ENCODE measurements at regions not wholly inside any gene's neighbourhood (a gene's known extent, or its start where the extent isn't known, plus 50 kb on each side); places are given as distances from the start of the nearest gene placed in this dataset.

- DNase-seq, result no peak
These were observed 138.9 kb upstream of the ARID2 start for GRCh38 chr12:45590646-45591045.

DNA sequence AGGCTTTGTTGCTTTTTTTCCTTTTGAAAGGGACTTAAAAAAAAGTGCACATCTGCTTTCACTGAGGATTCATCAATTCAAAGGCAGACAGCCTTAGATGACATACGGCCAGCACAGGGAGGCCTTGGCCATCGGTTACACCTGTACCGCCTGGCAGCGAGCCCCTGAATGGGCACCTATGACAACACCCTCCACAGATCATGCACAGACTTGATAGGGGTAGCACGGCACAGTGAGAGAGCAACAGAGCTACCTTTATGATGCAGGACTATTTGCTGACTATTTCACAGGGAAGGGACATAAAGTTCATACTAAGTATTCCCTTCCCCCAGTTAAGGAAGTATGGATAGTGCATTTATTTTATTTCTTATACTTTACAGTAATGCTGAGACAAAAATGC lies 137.9 kb upstream of the ARID2 start:
- no peak for DNase-seq

GRCh38 chr12:45596366-45596765 lies 133.1 kb upstream of the ARID2 start:
- no peak for DNase-seq

- DNase-seq, result no peak
These were observed 131.2 kb upstream of the ARID2 start for GRCh38 chr12:45598336-45598735.

- no peak for DNase-seq
These were observed 130.7 kb upstream of the ARID2 start for GRCh38 chr12:45598761-45599160.

DNA sequence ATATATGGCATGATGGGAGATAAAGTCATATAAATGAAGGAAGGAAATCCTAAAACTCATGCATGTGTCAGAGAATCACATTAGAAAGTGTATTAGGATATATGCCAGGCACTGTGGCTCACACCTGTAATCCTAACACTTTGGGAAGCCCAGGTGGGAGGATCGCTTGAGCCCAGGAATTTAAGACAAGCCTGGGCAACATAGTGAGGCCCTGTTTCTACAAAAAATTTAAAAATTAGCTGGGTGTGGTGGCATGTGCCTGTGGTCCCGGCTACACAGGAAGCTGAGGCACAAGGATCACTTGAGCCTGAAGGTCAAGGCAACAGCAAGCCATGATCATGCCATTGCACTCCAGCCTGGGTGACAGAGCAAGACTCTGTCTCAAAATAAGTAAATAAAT lies 130.3 kb upstream of the ARID2 start:
- no peak for DNase-seq

DNA sequence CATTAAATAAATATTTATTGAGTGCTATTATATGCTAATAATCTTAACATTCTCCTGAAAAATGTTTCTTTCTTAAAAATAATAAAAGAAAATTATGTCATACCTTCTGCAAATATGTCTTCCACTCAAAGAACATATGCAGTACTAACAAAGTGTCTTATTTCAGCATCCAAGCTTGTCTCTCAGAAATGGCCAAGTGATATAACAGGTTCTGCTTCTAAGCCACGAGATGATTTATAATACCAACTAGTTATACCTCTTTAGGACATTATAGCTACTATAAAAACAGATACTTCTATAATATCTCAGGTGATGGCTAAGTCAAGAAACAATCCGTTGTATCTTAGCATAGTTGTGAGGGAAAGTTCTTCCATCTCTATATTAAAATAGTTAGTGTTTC lies 128.1 kb upstream of the ARID2 start:
- no peak for DNase-seq

- DNase-seq, result no peak
These were observed 127.6 kb upstream of the ARID2 start for GRCh38 chr12:45601888-45602287.

GRCh38 chr12:45605624-45606023 lies 123.9 kb upstream of the ARID2 start:
- no peak for DNase-seq

GRCh38 chr12:45611061-45611460 lies 118.4 kb upstream of the ARID2 start:
- DNase-seq, result no peak

GRCh38 chr12:45611495-45611894 lies 118.0 kb upstream of the ARID2 start:
- no peak for DNase-seq

DNA sequence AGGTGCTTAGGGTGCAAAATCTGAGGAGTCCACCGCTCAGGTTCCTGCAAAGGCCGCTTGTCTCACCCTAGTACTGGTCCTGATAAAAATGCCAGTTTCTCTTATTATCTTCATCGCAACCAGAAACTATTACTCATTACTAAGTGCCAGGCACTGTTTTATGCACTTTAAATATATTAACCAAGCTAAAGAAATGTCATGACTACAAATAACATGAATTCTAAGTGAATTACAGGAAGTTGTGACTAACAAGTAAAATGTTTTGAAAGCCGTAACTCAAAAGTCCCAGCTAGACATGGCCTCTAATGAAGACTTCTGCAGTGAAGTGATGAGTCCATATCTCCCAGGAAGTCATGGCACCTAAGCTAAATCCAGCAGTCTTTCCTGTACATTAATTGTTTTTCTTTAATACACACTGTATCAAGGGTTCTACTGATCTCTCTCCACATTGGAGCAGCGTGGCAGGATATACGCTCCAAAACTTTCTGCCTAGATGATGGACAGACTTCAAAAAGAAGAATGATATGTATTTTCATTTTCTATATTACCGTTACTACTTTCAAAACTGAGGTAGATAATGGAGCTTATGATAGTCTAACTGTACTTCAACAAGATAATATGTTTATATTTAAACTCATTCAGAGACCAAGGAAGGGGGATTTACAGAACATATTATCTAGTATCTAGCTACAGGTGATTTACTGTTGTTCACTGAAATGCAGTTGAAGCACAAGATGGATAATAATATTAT lies 117.3 kb upstream of the ARID2 start:
- no peak for DNase-seq

GRCh38 chr12:45613296-45613695 lies 116.2 kb upstream of the ARID2 start:
- no peak for DNase-seq

GRCh38 chr12:45613855-45614254 lies 115.7 kb upstream of the ARID2 start:
- DNase-seq, result no peak

GRCh38 chr12:45615268-45615667 lies 114.2 kb upstream of the ARID2 start:
- no peak for DNase-seq

GRCh38 chr12:45619736-45620135 lies 109.8 kb upstream of the ARID2 start:
- DNase-seq, result no peak

DNA sequence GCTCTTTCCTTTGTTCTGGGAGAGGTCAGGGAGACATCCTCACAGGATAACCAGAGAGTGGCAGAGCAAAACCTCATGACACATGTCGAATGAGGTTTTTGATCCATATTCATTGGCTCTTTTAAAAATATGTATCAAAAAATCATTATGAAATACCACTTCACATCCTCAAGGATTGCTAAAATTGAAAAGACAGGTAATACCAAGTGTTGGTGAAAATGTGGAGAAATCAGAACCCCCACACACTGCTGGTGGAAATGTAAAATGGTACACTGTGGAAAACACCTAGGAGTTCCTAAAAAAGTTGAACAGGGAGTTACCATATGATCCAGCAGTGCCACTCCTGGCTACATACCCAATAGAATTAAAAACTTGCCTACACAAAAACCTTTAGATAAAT lies 107.8 kb upstream of the ARID2 start:
- no peak for DNase-seq

DNA sequence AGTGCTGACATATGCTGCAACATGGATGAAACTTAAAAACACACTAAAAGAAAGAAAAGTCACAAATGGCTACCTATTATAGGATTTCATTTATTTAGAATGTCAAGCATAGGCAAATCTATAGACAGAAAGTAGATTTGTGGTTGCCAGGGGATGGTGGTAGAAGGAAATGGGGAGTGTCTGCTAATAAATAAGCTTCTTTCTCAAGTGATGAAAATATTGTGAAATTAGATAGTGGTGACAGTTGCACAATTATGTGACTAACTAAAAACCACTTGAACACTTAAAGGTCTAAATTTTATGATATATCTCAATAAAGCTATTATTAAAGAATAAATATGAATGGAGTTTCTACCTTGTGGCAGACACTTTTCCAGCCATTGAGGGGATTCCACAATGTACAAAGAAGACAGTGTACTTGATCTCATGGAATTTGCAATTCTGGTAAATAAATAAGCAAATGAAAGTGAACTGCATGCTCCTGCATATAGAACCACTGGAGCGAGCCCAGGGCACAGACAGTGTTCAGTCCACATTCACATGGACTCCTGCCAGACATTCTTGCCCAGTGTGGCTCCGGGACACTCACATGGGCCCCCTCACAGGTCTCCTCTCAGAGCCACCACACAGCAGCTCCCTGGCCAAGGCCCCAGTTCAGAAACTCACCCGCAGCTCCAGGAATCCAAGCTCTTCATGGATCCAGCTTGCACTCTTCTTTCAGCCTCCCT lies 107.1 kb upstream of the ARID2 start:
- no peak for DNase-seq

GRCh38 chr12:45623221-45623620 lies 106.3 kb upstream of the ARID2 start:
- no peak for DNase-seq

- DNase-seq, result no peak
These were observed 105.6 kb upstream of the ARID2 start for GRCh38 chr12:45623940-45624339.

- DNase-seq, result no peak
These were observed 102.5 kb upstream of the ARID2 start for GRCh38 chr12:45626965-45627364.

- no peak for DNase-seq
These were observed 102.0 kb upstream of the ARID2 start for GRCh38 chr12:45627407-45628069.

DNA sequence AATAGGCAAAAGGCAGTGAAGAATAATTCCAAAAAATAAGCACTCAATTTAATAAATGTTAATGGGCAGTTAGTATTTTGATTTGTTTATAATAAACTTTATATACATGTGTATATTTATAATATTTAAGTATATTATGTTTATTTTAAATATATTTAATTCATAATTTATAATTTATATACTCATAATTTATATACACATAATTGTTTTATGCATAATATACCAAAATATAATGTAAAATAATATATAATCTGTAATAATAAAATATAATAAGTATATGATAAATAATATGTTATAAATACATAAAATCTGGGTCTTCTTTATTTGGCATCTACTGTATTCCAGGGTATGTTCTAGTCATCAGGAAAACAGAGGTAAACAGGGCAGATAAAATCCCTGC lies 100.2 kb upstream of the ARID2 start:
- DNase-seq, result no peak

DNA sequence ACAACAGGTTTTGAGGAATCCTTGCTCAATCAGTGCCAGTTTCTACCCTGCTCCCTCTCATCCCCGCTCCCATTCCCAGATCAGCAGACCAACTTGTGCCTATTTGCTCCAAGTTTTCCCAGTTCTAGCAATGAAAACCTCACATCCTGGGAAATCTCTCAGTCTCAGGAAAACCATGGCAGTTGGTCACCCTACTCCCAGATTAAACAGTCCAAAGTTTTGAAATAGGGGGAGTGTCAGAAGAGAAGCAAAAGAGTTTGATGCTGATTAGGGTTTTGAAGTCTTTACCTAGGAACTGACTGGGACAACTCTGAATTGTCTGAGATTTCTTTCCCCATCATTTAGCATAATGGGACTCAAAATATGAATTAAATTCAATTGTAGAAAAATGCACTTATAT lies 95.8 kb upstream of the ARID2 start:
- no peak for DNase-seq

All from CD4-positive, alpha-beta T cell treated with Interleukin-4 for 1 hour (primary cell).